ENCODE measurements at regions not wholly inside any gene's neighbourhood (a gene's known extent, or its start where the extent isn't known, plus 50 kb on each side); places are given as distances from the start of the nearest gene placed in this dataset.
"Not testable (repeated sequence)": the region's sequence is repeated elsewhere in the genome, so short reads cannot be mapped to it uniquely, and the experiment has no call there.

DNA sequence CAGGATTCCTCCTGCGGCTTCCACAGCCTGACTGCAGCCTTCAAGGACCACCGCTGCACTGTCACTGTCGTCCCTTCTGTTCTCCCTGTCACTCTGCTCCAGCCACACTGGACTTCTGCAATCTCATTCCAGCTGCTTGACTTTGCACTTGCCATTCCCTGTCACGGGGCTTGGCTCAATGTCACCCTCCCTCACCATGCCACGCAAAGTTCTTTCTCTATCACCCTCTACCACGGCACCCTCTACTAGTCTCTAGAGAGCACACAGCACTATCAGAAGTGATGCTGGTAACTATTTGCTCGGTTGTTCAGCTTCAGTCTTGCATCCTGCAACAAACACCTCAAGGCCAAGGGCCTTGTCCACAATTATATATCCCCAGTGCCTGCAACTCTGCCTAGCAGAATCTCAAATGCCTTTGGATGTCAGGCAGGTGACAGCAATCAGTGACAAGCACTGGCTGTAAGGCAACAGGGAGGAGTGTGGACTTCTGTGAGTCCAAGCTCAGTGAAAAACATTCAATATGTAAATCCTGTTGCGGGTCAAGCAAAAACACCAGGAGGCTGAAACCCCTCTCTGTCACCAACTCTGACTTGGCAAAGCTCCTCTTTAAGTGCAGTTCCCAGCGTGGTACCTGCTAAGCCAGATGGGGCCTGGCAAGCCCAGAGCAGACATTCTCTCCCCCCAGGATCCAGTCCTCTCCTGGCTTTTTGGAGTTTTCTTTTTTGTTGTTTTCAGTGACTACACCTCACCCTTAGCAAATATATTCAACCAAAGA is 259.9 kb downstream of the FGFR2 start:
- DNase-seq = no peak

- no peak for DNase-seq
Measured at GRCh38 chr10:121339114-121339513, 259.1 kb downstream of the FGFR2 start.

DNA sequence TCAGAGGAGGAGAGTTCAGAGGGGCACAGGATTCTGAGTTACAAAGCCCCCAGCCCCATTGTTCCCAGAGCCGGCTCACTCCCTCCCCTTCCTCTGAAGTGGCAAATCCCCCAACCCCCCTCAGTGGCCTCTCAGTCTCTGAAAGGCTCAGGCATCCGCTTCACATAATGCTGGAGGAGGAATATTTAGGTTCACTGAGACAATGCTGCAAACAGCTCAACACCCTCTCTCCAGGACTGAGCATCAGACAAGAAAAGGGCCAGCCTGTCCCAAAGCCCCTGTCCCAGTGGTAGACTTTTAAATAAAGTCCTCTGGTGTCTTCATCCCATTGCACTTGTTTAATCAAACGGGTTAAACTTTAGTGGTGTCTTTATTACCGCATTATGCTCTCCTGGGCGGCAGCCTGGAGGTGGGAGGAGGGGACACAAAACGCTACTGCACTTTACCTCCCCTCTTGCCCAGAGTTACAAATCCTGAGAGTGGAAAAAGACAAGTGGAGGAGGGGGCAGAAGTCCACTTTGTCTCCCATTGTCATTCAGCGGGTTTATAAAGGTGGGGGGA is 257.9 kb downstream of the FGFR2 start:
- DNase-seq = no peak

DNA sequence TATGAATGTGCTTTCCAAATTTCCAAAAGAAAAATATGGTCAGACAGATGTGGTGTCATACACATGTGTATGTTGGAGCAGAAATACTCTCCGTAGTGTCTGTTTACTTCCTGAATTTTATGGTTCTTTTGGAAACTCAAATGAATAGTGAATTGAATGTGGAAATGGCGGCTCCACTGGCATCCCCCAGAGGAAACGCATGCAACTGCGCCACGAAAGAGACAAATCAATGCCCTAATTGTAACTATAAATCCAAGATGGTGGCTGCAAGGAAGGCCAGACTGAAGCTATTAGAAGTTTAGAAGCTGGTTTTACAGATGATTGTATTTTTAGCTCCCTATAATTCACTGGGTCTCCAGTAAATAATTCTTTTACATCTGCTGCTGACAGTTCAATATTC is 246.7 kb downstream of the FGFR2 start:
- no peak for DNase-seq

GRCh38 chr10:121352231-121352855 is 245.9 kb downstream of the FGFR2 start:
- no peak for DNase-seq

- DNase-seq = no peak
Measured at GRCh38 chr10:121355161-121355560, 243.1 kb downstream of the FGFR2 start.

- DNase-seq = no peak
Measured at GRCh38 chr10:121356183-121356582, 242.1 kb downstream of the FGFR2 start.

GRCh38 chr10:121357401-121357800 is 240.8 kb downstream of the FGFR2 start:
- no peak for DNase-seq

- DNase-seq = no peak
Measured at GRCh38 chr10:121362026-121362425, 236.2 kb downstream of the FGFR2 start.

- no peak for DNase-seq
Measured at GRCh38 chr10:121365566-121365965, 232.7 kb downstream of the FGFR2 start.

DNA sequence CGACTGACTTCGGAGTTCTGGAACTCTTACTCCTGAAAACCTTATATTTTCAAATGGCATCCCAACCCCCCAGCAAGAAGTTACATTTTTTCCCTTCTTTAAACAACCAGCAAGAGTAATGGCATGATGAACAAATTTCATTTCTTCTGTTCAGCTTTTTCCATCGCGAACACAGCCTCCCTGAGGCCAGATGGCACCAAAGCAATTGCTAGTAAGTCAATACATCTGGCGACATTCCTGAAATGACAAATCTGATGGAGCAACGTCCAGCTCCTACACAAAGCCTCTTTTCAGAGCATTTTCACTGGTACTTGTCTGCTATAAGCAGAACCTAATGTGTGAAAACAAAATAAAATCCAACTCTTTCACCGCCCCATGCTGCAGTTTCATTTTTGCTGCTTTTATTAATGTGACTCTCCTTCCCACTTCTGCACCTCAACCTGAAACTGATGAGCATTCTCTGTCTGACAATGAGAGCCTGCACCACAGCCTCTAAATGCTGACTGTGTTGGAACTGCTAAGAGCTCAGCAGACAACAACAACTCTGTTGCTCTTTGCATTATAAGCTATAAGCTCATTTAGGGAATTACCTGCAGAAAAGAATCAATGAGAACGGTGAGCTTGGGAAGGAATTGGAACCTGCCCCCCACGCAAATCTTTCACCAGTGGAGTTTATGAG is 229.8 kb downstream of the FGFR2 start:
- DNase-seq = no peak

DNA sequence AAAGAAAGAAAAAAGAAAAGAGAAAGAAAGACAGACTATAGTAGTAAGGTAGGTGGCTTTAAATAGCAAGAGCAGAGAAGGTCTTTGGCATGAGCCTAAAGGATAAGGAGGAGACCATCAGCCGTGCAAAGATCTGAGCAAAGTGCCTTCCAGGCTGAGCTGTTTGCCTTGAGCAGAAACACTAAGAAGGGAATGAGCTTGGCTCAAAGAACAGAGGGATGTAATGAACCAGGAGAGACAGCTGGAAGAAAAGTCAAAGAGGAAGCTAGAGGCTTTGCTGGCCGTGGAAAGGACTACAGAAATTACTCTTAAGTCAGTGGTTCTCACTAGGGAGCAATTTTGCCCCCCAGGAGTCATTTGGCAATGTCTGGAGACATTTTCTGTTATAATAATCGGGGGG is 228.6 kb downstream of the FGFR2 start:
- DNase-seq = no peak

DNA sequence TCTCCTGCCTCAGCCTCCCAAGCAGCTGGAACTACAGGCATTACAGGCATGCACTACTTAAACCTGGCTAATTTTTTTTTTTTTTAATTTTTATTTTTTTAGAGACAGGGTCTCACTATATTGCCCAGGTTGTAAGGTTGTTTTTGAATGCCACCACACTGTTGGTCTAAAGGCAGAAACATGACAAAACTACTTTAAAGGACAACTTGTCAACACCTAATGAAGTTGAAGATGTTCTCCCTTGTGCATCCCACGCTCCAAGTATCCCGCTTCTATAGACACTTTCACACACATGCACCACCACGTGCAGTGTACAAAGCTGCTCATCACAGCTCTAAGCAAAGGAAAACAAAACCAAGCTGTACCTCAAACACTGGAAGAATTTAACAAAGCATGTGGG is 226.4 kb downstream of the FGFR2 start:
- DNase-seq = no peak

DNA sequence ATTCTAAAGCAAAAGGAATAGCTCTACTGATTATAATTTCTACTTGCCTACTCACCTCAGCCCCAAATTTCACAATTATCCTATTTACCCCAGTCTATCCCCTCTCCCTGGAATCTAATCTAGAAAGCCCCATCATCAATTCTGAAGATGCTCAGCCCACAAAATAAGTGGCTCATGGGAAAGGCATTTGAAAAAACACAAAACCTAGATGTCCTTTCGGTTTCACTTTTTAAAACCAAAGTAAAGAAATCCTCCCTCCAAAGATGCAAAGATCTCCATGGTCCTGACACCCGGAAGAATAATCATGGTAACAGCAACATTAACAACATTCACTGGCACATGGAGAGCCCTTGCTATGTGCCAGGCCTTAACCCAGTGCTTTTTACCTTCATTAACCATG is 224.8 kb downstream of the FGFR2 start:
- no peak for DNase-seq

- DNase-seq = no peak
Measured at GRCh38 chr10:121374121-121374520, 224.1 kb downstream of the FGFR2 start.

DNA sequence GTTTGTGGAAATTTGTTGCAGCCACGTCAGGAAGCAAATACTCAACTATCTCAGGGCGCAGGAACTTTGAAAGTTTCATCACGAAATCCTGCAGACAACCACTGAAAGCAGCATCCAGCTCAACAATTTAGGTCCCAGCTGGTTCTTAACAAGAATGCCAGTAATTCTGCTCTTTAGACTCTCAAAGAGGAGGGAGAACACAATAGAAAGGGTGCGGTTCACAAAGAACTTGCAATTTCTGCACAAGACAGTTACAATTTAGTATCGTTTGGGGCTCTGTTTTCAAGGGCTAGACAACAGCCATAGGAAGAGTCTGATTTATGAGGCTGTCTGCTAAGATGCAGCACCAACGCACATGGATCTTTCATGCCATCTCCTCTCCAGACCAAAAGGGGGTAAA is 223.1 kb downstream of the FGFR2 start:
- no peak for DNase-seq

DNA sequence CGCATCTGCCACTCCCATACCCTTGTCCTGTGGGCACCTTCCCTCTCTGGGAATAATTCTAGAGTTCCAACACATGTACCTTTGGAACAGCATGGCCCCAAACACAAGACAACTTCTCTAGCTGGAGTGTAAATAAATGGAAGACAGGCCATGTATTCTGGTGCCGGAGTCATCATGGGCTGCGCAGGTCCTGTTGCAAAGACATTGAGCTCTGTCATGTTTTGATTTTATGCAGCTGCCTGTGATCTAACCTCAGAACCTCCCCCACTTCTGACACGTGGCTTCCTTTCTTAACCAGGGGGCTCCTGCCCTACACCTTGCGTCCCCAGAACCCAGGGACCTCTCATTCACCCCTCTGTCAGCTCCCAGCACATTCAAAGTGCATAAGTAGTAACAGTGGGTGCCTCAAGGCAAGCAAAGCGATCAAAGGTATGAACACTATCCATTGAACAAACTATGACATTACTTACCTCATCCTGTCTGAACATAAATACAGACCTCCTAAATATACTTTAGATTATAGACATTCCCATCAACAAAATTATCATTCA is 219.9 kb downstream of the FGFR2 start:
- no peak for DNase-seq

GRCh38 chr10:121379013-121379412 is 219.2 kb downstream of the FGFR2 start:
- no peak for DNase-seq

DNA sequence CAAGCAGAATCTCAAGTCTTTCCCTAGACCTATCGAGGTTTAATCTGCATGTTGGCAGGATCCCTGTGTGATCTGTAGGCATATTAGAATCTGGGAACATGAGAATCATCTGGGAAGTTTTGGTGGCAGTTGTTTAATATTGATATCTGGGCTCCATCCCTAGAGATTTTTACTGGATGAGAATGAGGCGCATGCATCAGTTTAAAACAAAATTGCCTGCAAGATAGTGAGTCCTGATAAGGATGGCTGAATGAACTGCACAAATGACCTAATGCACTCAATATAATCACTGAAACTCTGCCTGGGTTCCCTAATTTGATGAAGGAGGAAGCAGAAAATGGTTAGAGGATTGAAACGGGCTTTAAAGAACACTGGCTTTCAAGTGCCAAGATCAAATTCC is 218.0 kb downstream of the FGFR2 start:
- no peak for DNase-seq

DNA sequence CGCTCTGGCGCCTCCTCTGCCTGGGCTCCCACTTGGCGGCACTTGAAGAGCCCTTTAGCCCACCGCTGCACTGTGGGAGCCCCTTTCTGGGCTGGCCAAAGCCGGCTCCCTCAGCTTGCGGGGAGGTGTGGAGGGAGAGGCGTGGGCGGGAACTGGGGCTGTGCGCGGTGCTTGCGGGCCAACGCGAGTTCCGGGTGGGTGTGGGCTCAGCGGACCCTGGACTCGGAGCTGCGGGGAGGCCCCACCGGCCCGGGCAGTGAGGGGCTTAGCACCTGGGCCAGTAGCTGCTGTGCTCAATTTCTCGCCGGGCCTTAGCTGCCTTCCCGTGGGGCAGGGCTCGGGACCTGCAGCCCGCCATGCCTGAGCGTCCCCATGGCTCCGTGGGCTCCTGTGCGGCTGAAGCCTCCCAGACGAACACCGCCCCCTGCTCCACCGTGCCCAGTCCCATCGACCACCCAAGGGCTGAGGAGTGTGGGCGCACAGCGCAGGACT is 216.2 kb downstream of the FGFR2 start:
- DNase-seq = not testable (repeated sequence)

- no peak for DNase-seq
Measured at GRCh38 chr10:121385136-121385535, 213.1 kb downstream of the FGFR2 start.

- no peak for DNase-seq
Measured at GRCh38 chr10:121392657-121393056, 205.6 kb downstream of the FGFR2 start.

GRCh38 chr10:121393522-121393921 is 204.7 kb downstream of the FGFR2 start:
- no peak for DNase-seq

Data from NCI-H748 treated with DMSO at 0.1 percent for 48 hours (cell line).